HuH-7.5 (cell line): ENCODE measurements at regions not wholly inside any gene's neighbourhood (a gene's known extent, or its start where the extent isn't known, plus 50 kb on each side); places are given as distances from the start of the nearest gene placed in this dataset.

Source experiments
- DNase-seq: peaks from one replicate; pipeline ENCODE4 v3.0.0; 2011; ENCODE audit warnings: low spot score

- no peak for DNase-seq
Observed at GRCh38 chr5:68352166-68352565, 136.6 kb downstream of the PIK3R1 start.

- DNase-seq: no peak
Observed at GRCh38 chr5:68353605-68354004, 138.0 kb downstream of the PIK3R1 start.

GRCh38 chr5:68354315-68354714 lies 138.8 kb downstream of the PIK3R1 start:
- DNase-seq: no peak

DNA sequence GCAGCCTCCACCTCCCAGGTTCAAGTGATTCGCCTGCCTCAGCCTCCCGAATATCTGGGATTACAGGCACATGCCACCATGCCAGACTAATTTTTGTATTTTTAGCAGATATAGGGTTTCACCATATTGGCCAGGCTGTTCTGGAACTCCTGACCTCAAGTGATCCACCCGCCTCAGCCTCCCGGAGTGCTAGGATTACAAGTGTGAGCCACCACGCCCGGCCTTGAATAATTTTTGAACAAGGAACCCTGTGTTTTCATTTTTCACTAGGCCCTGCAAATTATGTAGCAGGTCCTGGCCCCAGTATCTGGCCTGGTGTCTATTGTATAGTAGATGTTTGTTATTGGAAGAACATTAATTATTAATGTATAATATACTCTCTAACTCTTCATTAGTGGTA lies 140.7 kb downstream of the PIK3R1 start:
- DNase-seq: no peak

GRCh38 chr5:68356623-68357022 lies 141.1 kb downstream of the PIK3R1 start:
- no peak for DNase-seq

- no peak for DNase-seq
Observed at GRCh38 chr5:68359699-68360098, 144.1 kb downstream of the PIK3R1 start.

DNA sequence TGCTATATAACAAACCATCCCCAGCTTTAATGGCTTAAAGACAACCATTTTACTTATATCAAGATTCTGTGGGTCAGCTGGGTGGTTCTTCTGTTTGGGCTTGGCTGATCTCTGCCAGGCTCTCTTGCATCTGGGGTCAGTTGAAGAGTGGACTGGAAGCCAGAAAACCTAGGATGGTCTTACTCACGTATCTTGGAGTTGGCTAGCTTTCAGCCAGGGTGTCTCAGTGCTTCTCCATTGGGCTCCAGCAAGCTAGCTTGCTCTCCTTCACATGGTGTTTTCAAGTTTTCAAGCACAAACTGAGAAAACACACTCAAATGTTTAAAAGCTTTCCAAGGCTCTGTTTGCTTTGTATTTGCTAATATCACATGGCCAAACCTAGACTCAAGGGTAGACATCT lies 146.8 kb downstream of the PIK3R1 start:
- DNase-seq: no peak

DNA sequence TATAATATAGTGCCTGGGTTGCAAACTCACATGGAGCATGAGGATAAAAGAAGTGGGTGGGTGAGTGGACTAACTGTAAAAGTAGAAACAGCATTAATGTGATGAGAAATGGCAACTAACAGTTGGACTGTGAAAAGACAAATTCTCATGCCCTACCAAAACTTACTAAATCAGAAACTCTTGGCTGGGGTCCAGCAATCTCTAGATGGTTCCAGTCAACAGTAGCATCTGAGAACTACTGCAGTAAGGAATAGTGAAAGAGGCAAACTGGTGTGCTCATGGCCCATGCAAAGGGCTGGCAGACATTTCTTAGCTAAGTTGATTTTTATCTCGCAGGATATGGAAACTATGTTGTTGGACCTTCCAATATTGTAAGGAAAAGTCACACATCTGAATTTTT lies 150.3 kb downstream of the PIK3R1 start:
- no peak for DNase-seq

GRCh38 chr5:68367287-68367686 lies 151.7 kb downstream of the PIK3R1 start:
- no peak for DNase-seq

GRCh38 chr5:68367717-68368116 lies 152.2 kb downstream of the PIK3R1 start:
- no peak for DNase-seq

DNA sequence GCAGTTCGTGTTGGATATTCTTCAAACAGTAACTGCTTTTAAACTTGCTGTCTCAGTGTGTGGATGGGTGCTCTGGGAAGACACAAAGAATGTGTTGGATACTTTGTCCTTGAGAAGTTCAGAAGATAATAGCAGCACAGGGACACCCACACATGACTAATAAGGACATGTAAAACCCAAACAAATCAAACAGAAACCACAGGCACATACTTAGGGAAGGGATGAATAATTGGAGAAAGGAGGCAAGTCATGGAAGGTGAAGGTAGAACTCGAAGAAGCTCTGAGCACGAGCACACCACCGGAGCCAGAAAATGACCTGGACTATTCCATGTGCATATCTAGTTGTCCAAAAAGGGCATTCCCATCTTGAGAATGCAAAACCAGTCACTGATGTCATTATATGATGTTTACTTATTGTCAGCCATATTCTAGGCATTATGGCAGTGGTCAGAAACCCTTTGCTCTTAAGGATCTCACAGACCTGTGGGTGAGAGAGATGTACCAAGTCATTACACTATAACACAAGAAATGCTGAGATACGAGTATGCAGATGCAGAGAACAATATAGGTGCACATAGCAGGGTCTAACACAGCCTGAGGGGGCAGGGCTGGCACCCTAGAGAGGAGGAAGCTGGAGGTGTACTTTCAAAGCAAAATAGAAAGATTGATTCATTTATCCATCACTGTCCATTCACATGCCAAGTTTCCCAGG lies 152.9 kb downstream of the PIK3R1 start:
- DNase-seq: no peak

DNA sequence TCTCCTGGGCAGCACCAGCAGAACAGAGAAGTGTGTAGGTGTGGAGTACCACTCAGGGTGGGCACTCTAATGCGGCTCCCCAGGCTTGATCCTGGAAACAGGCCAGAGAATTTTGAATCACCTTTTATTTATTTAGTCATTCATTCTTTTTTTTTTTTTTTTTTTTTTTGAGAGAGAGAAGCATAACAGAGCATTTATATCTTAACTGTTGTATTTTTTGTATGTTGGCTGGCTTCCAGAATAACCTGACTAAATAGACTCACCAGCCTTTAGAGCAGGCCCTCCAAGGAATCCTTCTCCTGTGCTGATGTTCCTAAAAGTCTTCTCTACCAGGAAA lies 153.4 kb downstream of the PIK3R1 start:
- DNase-seq: no peak

- no peak for DNase-seq
Observed at GRCh38 chr5:68369457-68370125, 154.0 kb downstream of the PIK3R1 start.

DNA sequence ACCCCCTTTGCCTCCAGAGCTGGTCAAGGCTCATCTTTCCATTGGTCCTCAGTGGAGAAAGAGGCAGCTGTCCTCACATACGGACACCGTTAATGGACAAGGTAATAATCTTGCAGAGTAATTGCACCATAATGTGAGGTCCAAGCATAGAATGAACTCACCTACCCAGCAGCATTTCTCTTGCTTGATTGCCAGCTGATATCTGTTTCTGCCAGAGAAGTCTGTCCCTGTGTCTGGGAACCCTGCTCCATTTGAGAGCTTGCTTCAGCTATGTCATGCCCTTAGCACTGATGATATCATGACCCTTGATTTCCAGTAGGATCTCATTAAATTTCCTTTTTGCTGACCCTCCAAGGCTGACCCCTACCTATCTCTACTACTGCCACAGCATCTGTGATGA lies 154.6 kb downstream of the PIK3R1 start:
- no peak for DNase-seq

DNA sequence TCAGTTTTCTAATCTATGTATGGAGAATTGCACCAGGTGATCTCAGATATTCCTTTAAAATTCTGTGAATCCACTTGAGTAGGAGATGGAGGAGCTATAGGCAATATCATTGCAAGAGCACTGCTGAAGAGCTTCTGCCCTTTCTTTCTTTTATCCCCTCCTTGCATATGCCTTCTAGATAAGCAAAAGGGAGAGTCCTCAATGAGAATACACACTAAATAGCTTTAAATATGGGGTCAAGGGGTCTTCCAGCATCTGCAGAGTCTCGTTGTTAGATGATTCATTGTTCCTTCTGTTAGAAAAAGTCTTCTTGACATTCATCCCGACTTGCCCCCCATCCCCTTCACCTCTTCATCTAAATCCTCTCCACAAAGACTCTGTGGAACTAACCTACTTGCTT lies 156.1 kb downstream of the PIK3R1 start:
- no peak for DNase-seq

GRCh38 chr5:68372161-68372560 lies 156.6 kb downstream of the PIK3R1 start:
- no peak for DNase-seq

DNA sequence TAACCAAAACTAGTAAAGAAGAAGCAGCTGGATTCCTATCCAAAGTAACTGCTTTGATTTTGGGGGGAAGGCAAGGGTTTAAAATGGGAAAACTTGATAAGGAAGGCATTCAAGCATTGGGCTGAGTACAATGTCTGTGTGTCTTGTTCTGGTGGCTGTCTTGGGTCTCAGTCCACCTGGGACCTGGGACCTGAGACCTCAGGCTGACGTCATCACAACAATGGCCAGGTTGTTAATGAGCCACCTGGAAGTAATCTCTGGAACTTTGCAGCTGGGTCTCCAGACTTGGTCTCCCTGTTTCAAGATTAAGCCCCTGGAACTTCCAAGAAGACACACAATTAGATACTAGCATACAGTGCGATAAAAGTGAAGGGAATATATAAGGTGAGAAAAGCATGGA lies 157.5 kb downstream of the PIK3R1 start:
- no peak for DNase-seq

DNA sequence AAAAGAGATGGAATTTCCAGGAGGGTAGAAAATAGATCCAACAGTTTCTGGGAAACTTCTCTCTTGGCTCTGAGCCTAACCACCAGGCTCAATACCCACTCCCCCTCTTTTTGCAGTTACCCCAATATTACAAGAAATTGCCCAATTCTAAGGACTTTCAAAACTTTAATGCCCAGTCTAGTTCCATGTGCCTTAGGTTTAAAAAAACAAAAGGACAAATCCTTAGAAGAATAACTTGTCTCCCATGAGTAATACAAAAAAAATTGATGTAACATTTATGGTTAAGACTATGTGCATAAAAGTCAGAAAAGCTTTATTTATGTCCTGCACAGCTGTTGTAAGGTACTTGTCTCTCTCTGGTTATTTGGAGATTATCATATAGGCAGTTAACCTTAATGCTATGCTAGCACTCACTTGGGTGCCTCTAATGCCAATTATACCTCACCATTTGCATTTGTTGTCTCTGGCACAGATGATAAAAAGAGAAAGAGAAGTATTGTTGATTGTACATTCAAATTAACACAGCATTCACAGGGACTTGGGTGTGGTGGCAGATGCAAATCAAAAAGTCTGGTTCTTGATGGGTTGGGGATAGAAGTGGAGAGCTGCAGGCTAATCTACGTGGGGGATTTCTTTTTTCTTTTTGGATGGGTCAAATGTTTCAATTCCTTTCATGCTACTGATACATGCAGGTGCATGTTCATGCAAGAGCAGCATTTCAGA lies 159.4 kb downstream of the PIK3R1 start:
- no peak for DNase-seq

- DNase-seq: no peak
Observed at GRCh38 chr5:68375540-68375939, 160.0 kb downstream of the PIK3R1 start.

- DNase-seq: no peak
Observed at GRCh38 chr5:68376935-68377334, 161.4 kb downstream of the PIK3R1 start.

GRCh38 chr5:68377733-68378132 lies 162.2 kb downstream of the PIK3R1 start:
- no peak for DNase-seq

DNA sequence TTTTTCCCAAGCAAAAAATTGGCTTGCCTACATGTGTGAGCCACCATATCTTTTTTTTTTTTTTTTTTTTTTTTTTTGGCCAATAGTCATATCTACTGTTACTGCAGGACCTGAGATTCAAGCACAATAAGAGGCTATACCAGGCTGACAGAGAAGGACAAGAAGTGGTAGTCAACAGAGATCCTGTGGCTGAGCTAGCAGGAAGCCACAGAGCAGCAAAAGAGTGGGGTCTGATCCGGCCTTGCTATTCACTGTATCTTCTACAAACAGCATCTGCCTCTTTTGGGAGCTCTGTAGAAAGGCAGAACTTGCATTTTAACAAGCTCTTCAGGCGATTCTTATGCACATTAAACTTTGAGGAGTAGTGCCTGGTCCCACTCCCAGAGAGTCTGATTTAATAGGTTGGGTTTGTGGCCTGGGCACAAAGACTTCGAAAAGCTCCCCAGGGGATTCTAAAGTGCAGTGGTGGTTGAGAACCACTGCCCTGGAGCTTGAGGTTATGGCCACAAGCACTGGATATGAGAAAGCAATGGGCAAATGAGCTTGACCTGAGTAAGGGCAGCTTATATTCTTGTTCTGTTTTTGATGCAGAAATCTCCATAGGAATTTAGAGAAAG lies 162.8 kb downstream of the PIK3R1 start:
- no peak for DNase-seq
